GM12874 (cell line): ENCODE measurements at regions not wholly inside any gene's neighbourhood (a gene's known extent, or its start where the extent isn't known, plus 50 kb on each side); places are given as distances from the start of the nearest gene placed in this dataset.

ENCODE experiments used
- CTCF ChIP-seq: IDR thresholded peaks from 2 replicates; pipeline ENCODE4 v1.5.1; 2011; ENCODE audit warnings: low read depth, mild to moderate bottlenecking, control low read depth, low read length, moderate library complexity; ENCODE audit not compliant: insufficient read depth

GRCh38 chr5:167845952-167846351 lies 445.5 kb upstream of the WWC1 start:
- no peak for TF ChIP-seq CTCF

GRCh38 chr5:167849874-167850273 lies 441.6 kb upstream of the WWC1 start:
- TF ChIP-seq CTCF = no peak

- no peak for TF ChIP-seq CTCF
Measured at GRCh38 chr5:167850911-167851310, 440.5 kb upstream of the WWC1 start.

- TF ChIP-seq CTCF = no peak
Measured at GRCh38 chr5:167851416-167851815, 440.0 kb upstream of the WWC1 start.

- TF ChIP-seq CTCF = no peak
Measured at GRCh38 chr5:167852515-167852914, 438.9 kb upstream of the WWC1 start.

- no peak for TF ChIP-seq CTCF
Measured at GRCh38 chr5:167853421-167853820, 438.0 kb upstream of the WWC1 start.

- no peak for TF ChIP-seq CTCF
Measured at GRCh38 chr5:167855818-167856217, 435.6 kb upstream of the WWC1 start.

GRCh38 chr5:167857321-167857720 lies 434.1 kb upstream of the WWC1 start:
- TF ChIP-seq CTCF = no peak
